GM12878 (cell line): ENCODE measurements at regions not wholly inside any gene's neighbourhood (a gene's known extent, or its start where the extent isn't known, plus 50 kb on each side); places are given as distances from the start of the nearest gene placed in this dataset.
A peak's percentile ranks its signal among the peaks of the same experiment; 100 is the strongest.
"Not testable (repeated sequence)": the region's sequence is repeated elsewhere in the genome, so short reads cannot be mapped to it uniquely, and the experiment has no call there.

Experiments used
- ATAC-seq: fragments of 200-7000 bp; cut with Tn5 transposase; 3 replicates; pipeline ENCODE4 v1.9.1; 2020; ENCODE audit warnings: mild to moderate bottlenecking, moderate library complexity
- BruUV-seq: library from RNA; stranded (reverse); fragments of 400-500 nt; replicated peaks from 2 replicates; lab custom pipeline; 2021; lab: Mats Ljungman, UMichigan
- CTCF ChIA-PET: fragments of 300-600 bp; sonication (Branson Sonifier 250); formaldehyde crosslinking; extraction: SDS; loops from one replicate; lab custom pipeline; 2021; ENCODE audit warnings: inconsistent platforms; lab: Yijun Ruan, JAX
- POLR2A ChIA-PET: fragments of 350-600 bp; formaldehyde crosslinking; extraction: SDS; loops from one replicate; lab custom pipeline; 2021; ENCODE audit warnings: inconsistent platforms; lab: Charles Lee
- RAD21 ChIA-PET: fragments of 300-600 bp; sonication (Branson Sonifier 250); formaldehyde crosslinking; loops from one replicate; lab custom pipeline; 2023; ENCODE audit warnings: antibody characterized with exemption; ENCODE audit not compliant: unreplicated experiment; lab: Charles Lee
- SMC1A ChIA-PET: fragments of 300-600 bp; sonication (Branson Sonifier 250); formaldehyde crosslinking; loops from one replicate; lab custom pipeline; 2023; ENCODE audit not compliant: unreplicated experiment, uncharacterized antibody; lab: Charles Lee
- DNase-seq: peaks from one replicate; pipeline ENCODE4 v3.0.0-alpha.2; 2011; ENCODE audit warnings: low read depth, low spot score
- FAIRE-seq: peaks from 3 replicates; lab custom pipeline; 2011; peaks lifted over from hg19 to GRCh38; lab: Jason Lieb, UNC
- H2AFZ ChIP-seq: 2 replicates; pipeline ENCODE4 v1.6.0; 2011; ENCODE audit warnings: low read depth, low read length, control low read depth; ENCODE audit not compliant: control insufficient read depth
- H3K27ac ChIP-seq: 2 replicates; pipeline ENCODE4 v1.5.1; 2011; ENCODE audit warnings: control low read depth; ENCODE audit not compliant: control insufficient read depth, insufficient read depth
- H3K27me3 ChIP-seq, 2 experiments: replicated peaks in 1 of 2; 2 replicates each; pipeline versions ENCODE4 v1.6.0 to v1.6.1; 2011; ENCODE audit warnings: low read length in 1 of 2; ENCODE audit not compliant: control insufficient read depth in 2 of 2, insufficient read depth in 2 of 2
- H3K36me3 ChIP-seq, 2 experiments: 2 replicates each; pipeline ENCODE4 v1.5.1; 2011; ENCODE audit warnings: low read length in 1 of 2; ENCODE audit not compliant: control insufficient read depth in 2 of 2, insufficient read depth in 2 of 2
- H3K4me1 ChIP-seq: 2 replicates; pipeline ENCODE4 v1.6.1; 2011; ENCODE audit warnings: mild to moderate bottlenecking, low read length, moderate library complexity, mixed read lengths; ENCODE audit not compliant: control insufficient read depth, insufficient read depth
- H3K4me2 ChIP-seq: 2 replicates; pipeline ENCODE4 v1.6.0; 2011; ENCODE audit warnings: control low read depth; ENCODE audit not compliant: control insufficient read depth, insufficient read depth
- H3K4me3 ChIP-seq: fragments of 200-600 bp; sonication (generic); 2 replicates; pipeline ENCODE4 v1.5.1; 2016
- H3K79me2 ChIP-seq: 2 replicates; pipeline ENCODE4 v1.6.0; 2011; ENCODE audit warnings: low read length; ENCODE audit not compliant: control insufficient read depth, insufficient read depth
- H3K9ac ChIP-seq: 2 replicates; pipeline ENCODE4 v1.8.0; 2011; ENCODE audit warnings: low read length, control low read depth, mixed read lengths; ENCODE audit not compliant: control insufficient read depth, insufficient read depth
- H3K9me3 ChIP-seq: replicated peaks from 3 replicates; pipeline ENCODE4 v1.5.1; 2011; ENCODE audit warnings: mild to moderate bottlenecking, low read length; ENCODE audit not compliant: control insufficient read depth, insufficient read depth
- H4K20me1 ChIP-seq: 2 replicates; pipeline ENCODE4 v1.6.0; 2011; ENCODE audit not compliant: control insufficient read depth, insufficient read depth
- BMI1 ChIP-seq: fragments of 450-650 bp; IDR thresholded peaks from 2 replicates; pipeline ENCODE4 v1.6.1; 2016; ENCODE audit warnings: mild to moderate bottlenecking, moderate library complexity, borderline replicate concordance
- WGBS: methylation state at CpG from one replicate; pipeline ENCODE4 v1.1.6; 2016; ENCODE audit warnings: low lambda C conversion rate; ENCODE audit not compliant: insufficient replicate concordance, insufficient coverage; ENCODE audit errors: missing lambda C conversion rate; 5-methylcytosine and 5-hydroxymethylcytosine counted together
- in situ Hi-C: fragments of 300-500 bp; cut with MboI; formaldehyde crosslinking; loops from 9 replicates; pipeline ENCODE4 v1.14.3; 2018; ENCODE audit warnings: mixed read lengths
- intact Hi-C: fragments of 100-400 bp; cut with micrococcal nuclease; formaldehyde crosslinking; loops from one replicate; pipeline ENCODE4 v1.14.2; 2022; ENCODE audit not compliant: unreplicated experiment
- TF ChIP-seq, protein P1 (sequence below): fragments of 150-350 bp; IDR thresholded peaks from 2 replicates; pipeline ENCODE4 v1.6.1; 2016; ENCODE audit warnings: low read depth, low read length

DNA sequence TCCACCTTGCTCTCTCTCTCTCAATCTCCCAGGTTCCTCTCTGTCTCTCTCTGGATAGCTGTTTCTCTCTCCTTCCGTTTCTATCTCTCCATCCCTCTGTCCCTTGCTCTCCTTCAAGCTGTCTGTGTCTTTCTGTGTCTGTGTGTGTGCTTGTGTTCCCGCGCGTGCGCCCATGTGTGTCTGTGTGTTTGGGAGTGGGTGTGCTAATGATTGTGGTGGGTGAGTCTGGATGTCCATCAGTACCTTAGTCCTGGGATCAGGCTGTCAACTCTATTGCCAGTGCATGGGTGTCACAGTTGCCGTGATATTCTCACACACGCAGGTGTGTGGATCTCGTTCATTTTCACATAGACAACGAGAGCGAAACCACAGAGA, 1380.6 kb upstream of the DEFB115 start:
- DNase-seq (no peak), FAIRE-seq (no peak), ATAC-seq (no peak)
- no peaks in the 10 kb centered on the region for H3K4me1 ChIP-seq
- in situ Hi-C loops (loop anchor here (25.0 kb wide), 1 partner anchor 665 kb away; no protein-coding TSS in a partner anchor), intact Hi-C loops (no loop called here)
- H2AFZ ChIP-seq: no peak overlapping the region
- SMC1A ChIA-PET: no interaction called here
- no peaks in the 10 kb centered on the region; the same call in 2 of the 3 replicates for H3K9me3 ChIP-seq
- no TSS peak for BruUV-seq
- H3K79me2 ChIP-seq: no peaks in the 10 kb centered on the region; the same call in 1 of the 2 replicates
- no peaks in the 10 kb centered on the region for H3K27me3 ChIP-seq
- no peak overlapping the region for H3K4me2 ChIP-seq
- no peak overlapping the region for H3K9ac ChIP-seq
- no peaks in the 10 kb centered on the region for H3K36me3 ChIP-seq
- WGBS: 49% methylated on average over 10 of the region's 10 CpGs
- H3K4me3 ChIP-seq: no peak overlapping the region
- H3K27ac ChIP-seq: no peak overlapping the region
- RAD21 ChIA-PET: no interaction called here
- CTCF ChIA-PET: no interaction called here
- TF ChIP-seq, protein P1, sequence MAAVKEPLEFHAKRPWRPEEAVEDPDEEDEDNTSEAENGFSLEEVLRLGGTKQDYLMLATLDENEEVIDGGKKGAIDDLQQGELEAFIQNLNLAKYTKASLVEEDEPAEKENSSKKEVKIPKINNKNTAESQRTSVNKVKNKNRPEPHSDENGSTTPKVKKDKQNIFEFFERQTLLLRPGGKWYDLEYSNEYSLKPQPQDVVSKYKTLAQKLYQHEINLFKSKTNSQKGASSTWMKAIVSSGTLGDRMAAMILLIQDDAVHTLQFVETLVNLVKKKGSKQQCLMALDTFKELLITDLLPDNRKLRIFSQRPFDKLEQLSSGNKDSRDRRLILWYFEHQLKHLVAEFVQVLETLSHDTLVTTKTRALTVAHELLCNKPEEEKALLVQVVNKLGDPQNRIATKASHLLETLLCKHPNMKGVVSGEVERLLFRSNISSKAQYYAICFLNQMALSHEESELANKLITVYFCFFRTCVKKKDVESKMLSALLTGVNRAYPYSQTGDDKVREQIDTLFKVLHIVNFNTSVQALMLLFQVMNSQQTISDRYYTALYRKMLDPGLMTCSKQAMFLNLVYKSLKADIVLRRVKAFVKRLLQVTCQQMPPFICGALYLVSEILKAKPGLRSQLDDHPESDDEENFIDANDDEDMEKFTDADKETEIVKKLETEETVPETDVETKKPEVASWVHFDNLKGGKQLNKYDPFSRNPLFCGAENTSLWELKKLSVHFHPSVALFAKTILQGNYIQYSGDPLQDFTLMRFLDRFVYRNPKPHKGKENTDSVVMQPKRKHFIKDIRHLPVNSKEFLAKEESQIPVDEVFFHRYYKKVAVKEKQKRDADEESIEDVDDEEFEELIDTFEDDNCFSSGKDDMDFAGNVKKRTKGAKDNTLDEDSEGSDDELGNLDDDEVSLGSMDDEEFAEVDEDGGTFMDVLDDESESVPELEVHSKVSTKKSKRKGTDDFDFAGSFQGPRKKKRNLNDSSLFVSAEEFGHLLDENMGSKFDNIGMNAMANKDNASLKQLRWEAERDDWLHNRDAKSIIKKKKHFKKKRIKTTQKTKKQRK: no peak
- TF ChIP-seq BMI1: no peak
- TF ChIP-seq, all 136 proteins: peak for 0
- POLR2A ChIA-PET: no interaction called here
- no peaks in the 10 kb centered on the region for H4K20me1 ChIP-seq

DNA sequence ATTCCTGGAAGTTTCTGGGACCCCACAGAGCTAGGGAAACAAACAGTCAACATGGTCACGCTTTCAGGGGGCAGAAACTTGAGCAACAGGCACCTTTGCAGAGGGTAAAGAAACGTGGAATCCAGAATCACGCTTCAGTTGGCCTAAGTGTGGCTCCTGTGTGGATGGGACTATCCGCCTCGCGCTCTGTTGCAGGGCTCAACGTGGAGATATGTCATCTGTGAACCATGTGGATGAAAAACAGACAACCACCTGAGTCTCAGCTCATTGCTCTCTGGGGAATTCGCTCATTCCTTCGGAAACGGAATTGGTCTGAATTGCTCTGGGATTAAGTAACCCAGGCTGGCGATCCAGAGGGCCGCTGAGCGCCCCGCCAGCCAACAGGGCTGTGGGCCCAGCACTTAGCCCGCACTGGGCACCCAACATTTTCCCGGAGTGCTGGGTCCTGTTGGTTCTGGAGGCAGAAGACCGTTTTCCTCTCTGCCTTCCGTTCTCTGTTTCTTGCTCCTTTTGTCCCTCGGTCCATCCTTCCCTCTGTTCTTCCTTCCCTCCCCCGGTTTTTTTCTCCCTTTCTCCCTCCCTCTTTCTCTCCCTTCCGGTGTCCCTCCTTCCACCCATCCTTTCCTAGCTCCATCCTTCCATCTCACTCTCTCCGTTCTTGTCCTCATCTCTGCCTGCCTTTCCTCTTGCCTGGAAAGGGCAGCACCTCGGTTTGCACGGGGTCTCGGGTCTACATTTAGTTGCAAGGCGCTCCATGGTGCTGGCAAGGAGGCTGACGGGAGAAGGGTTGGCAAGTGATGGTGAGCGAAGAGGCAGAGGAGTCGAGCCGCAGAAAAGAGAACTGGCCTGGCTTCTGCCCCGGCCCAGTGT, 1379.8 kb upstream of the DEFB115 start:
- RAD21 ChIA-PET, POLR2A ChIA-PET, DNase-seq, H3K4me2 ChIP-seq, CTCF ChIA-PET, H3K4me3 ChIP-seq, intact Hi-C loops, H2AFZ ChIP-seq, FAIRE-seq, H3K9me3 ChIP-seq, SMC1A ChIA-PET, H3K79me2 ChIP-seq, H4K20me1 ChIP-seq, H3K27ac ChIP-seq, H3K27me3 ChIP-seq, H3K4me1 ChIP-seq, BruUV-seq, H3K36me3 ChIP-seq, H3K9ac ChIP-seq: not testable (repeated sequence)
- WGBS: 45% methylated on average over 30 of the region's 31 CpGs
- in situ Hi-C loops: loop anchor here (25.0 kb wide), 1 partner anchor 665 kb away; no protein-coding TSS in a partner anchor
- ATAC-seq: peak; percentile 60
